Stimulated activated CD8-positive, alpha-beta memory T cell treated with anti-CD3 and anti-CD28 coated beads, Interleukin-12 subunit alpha, Interleukin-12 subunit beta, amount 100 ng/mL, for 4 hours (primary cell): ENCODE measurements at regions not wholly inside any gene's neighbourhood (a gene's known extent, or its start where the extent isn't known, plus 50 kb on each side); places are given as distances from the start of the nearest gene placed in this dataset.

ENCODE experiments used
- DNase-seq: peaks from one replicate; pipeline ENCODE4 v3.0.0-alpha.2; 2020; ENCODE audit warnings: low read depth

DNA sequence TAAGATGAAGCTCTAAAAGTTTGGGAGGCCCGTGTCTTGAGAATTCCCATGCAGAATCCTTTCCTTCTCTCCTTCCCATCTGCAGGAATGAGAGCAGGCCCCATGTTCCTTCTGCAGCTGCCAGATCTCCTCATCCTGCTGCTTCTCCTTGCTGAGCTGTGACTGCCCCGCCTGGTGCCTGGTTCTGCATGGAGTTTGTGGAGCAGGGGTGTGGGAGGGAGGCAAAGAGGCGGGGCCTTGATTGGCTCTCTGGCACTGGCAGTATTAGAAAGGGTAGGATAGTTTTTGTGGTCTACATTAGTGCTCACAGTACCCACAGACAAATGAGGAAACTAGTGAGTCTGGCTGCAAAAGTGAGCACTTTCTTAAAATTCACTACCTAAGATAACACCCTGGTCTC lies 91.1 kb upstream of the CLPB start:
- DNase-seq = no peak

DNA sequence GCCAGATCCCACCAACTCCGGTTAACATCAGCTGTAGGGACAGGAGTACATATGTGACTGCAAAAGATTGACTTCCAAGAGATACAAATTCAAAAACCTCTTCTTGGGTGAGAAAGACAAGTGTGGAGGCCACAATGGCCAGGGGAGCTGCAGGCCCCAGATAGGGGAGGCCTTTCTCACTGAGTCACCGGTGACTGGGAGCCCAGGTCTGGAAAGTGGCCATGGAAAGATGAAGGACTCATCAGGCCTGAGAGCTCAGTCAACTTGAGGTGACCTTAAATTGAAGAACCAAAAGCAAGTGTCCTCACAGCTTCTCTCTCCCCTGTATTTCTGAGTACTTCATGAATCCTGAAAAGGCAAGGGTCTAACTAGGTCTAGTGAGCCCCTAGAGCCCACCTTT lies 90.4 kb upstream of the CLPB start:
- no peak for DNase-seq

GRCh38 chr11:72523991-72524390 lies 89.7 kb upstream of the CLPB start:
- no peak for DNase-seq

DNA sequence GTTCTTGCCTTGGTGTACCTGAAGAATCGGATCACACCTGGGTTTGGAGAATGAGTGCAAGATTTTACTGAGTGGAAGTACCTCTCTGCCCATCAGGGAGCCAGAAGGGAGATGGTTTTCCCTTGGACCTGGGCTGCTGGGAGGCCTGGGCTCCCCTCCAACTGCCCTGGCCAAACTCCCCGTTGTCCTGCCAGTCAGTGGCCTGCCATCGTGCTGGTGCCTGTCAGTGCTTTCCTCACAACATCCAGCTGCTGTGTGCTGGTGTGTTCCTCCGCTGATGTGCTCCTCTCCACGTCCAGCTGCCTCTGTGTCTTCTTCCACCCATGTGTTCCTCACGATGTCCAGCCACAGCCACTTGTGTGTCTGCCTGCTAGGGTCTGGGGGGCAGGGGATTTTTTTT lies 87.9 kb upstream of the CLPB start:
- DNase-seq = no peak

DNA sequence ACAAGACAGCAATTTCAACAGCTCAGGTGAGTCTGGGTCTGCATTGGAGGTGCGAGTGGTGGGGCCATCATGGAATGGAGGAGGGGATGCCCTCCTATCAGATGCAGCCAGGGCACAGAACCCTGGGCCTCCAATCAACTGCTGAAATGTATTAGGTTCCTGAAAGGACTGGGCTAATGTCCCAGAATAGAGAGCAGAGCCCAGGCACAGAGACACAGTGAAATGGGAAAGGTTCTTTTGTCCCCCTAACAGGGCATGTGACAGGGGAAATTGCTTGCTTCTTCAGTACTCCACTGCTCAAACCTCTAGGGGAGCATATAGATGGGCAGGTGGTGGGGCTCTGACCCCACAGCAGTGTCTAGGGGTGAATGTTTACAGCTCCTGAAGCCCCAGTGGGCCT lies 87.3 kb upstream of the CLPB start:
- DNase-seq = no peak

DNA sequence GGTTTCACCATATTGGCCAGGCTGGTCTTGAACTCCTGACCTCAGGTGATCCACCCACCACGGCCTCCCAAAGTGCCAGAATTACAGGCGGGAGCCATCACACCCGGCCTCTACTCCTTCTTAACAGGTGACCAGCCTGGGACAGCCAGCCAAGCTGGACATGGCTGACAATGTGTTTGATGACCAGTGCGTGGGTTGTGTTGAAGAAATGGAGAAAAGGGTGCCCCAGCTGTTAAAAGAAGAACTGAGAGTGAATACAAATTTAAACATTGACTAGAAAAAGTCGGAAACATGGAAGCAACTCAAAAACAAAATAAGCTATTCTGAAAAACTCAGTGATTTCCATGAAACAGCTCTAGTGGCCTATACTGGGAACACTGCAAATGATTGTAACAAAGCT lies 86.5 kb upstream of the CLPB start:
- DNase-seq = no peak

DNA sequence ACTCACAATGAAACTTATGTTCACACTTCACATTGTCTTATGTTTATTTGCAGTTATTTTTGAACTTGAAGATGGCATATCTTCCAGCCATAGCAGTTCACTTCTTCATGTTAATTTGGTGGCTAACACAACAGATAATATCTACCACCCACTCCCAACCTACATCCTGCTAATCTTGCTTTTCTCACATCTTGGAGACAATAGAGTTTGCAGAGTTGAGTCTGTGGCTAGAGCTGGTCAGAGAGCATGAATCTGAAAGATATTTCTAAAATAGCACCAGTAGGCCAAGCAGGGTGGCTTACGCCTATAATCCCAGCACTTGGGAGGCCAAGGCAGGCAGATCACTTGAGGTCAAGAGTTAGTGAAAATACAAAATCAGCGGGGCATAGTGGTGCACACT lies 85.6 kb upstream of the CLPB start:
- DNase-seq = peak; percentile 1

DNA sequence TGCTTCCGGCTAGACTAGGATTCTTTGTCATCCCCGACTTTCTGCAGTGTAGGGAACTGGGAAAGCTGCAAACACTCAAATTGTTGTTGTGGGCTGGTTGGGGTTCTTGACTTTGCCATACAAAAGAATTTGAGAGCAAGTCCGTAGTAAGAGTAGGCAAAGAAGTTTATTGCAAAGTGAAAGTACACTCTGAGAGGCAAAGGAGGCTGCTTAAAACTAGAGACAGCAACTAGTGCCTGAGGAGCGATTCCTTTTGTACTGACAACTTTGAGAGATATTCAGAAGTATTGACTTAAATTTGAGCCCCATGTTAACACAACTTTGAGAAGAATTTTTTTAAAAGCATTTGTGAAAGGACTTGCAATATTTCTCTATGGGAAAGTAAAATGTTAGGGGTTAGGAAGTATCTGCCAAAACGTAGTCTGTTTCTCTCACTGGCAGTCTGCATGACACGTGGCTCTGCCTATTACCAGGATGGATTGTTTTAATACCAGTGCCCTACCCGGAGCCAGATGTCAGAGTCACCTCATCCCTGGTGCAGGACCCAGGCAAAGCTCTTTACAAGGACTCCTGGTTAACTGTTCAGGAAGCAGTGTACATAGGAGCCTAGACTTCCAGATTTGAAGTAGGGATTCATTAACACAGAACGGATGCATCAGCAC lies 85.0 kb upstream of the CLPB start:
- no peak for DNase-seq

GRCh38 chr11:72514331-72514730 lies 80.0 kb upstream of the CLPB start:
- no peak for DNase-seq

DNA sequence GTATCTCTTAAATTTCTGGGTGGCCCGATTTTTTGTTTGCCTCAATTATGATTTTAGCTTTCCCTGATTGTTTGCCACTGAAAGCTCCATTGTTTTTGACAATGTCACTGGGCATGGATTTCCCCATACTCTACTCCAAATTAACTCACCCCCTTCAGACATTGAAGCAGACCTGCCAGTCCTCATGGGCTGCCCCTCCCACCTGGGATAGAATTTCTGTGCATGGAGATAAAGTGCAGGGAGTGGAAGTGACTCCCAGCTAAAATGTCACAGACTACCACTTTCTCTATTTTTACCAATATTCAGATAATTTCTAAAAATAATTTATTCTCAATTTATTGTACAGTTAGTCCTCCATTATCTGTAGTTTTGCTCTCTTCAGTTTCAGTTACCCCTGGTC lies 79.1 kb upstream of the CLPB start:
- no peak for DNase-seq

DNA sequence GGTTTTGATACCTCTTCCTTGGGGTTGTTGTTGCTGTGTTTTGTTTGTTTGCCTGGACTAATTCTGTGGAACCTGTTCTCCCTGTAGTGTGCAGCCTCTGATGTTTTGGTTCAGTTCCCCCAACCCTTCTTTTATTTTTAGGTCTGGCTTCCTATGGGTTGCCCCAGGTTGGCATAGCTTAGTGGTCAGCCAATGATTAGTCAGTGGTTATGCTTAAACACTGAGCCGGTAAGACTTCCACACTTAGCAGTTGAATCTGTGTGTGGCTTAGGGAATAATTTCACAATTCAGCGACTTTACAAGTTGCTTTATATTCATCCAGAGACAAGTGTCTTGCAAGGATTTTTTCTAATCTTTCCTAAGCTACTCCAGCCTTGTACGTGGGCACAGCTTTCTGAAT lies 78.6 kb upstream of the CLPB start:
- no peak for DNase-seq

- DNase-seq = no peak
These were observed 77.2 kb upstream of the CLPB start for GRCh38 chr11:72511393-72512047.

DNA sequence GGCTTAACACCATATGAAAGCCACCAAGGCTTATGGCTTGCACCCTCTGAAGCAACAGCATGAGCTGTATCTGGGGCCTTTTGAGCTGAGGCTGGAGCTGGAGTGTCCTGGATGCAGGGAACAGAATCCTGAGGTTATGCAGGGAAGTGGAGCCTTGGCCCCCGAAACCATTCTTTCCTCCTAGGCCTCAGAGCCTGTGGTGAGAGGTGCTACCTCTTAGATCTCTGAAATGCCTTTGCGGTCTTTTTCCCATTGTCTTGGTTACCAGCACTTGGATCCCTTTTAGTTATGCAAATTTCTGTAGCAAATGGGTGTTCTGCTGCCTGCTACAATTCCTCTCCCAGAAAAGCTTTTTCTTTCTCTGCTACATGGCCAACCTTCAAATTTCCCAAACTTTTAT lies 72.7 kb upstream of the CLPB start:
- no peak for DNase-seq

DNA sequence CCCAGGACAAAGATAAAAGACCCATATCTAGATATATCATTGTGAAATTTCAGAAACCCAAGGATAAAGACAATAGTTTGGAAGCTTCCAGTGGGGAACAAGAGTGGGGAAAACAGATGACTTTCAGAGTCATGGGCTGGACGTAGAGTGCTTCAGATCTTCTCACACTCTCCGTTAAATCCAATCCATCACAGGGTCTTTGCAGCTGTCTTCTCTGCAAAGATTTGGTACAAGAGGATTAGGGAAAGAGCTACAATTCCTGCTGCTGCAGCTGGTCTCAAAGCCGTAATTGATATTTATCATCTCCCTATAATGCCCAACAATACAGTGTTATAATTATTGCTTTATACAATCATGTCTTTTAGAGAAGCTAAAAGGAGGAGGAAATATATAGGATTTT lies 63.4 kb upstream of the CLPB start:
- DNase-seq = no peak

GRCh38 chr11:72494109-72494429 lies 59.7 kb upstream of the CLPB start:
- no peak for DNase-seq

DNA sequence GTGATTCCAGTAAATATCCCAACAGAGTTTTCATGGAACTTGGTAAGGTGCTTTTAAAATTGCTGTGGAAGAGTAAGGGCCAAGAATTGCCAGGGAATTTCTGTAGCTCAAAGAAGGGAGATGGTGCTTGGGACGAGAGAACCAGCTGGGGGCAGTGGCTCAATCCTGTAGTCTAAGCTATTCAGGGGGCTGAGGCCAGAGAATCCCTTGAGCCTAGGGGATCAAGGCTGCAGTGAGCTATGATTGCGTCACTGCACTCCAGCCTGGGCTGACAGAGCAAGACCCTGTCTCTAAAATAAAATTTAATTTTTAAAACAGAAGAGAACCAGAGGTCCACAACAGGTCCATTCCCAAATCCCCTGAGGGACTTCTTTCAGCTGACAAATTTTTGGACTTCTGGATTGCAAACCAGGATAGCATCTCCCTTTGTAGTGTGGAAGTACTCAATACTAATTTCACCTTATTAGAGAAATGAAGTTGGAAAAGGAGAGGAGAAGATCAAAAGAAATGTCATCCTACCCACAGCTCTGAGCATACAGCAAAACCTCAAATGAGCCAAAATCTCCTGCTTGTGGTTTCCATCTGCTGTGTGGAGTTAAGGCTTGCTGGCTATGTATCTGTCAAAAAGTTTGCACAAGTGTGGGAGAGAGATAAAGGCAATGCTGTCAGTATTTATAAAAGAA lies 59.2 kb upstream of the CLPB start:
- DNase-seq = no peak

- no peak for DNase-seq
These were observed 56.7 kb upstream of the CLPB start for GRCh38 chr11:72491001-72491400.
